ENCODE measurements at regions not wholly inside any gene's neighbourhood (a gene's known extent, or its start where the extent isn't known, plus 50 kb on each side); places are given as distances from the start of the nearest gene placed in this dataset.

DNA sequence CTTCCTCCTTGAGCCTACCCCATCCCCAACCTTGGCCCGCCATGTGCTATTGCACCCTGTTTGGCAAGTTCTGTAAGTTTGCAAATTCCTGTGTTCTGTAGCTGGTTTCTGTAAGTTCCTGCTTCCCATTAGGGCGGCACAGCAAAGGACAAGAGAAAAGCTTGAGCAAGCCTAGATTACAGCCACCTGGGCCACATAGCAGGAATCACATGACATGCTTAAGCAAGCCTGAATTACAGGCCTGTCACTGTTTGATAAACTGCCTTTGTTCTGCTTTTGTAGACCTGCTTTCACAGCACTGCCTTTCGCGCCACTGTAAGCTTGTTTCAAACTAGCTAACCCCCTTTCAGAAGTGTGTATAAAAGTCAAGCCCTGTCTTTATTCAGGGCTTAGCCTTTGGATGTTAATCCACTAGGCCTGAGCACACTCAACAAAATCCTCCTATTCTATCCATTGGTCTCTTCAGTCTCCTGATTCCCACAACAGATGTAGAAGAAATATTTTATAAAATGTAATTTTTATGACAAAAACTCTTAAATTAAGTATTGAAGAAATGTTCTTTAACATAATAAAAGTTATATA lies 906.8 kb upstream of the NDST4 start:
- no peak for DNase-seq (ENCODE audit: extremely low spot score)
- H3K27ac ChIP-seq (replicated peaks in 1 of 4) = no peak overlapping the region
- no peak overlapping the region for H3K4me3 ChIP-seq
- WGBS = 85% methylated on average over 4 of the region's 4 CpGs
- H3K9me3 ChIP-seq = peaks cover 0 to 33% (median 25%) of the 10 kb centered on the region in 4 donors
- no peak for TF ChIP-seq EP300 (IDR thresholded peaks at IDR 0.05)
- no peak for TF ChIP-seq POLR2AphosphoS5 (IDR thresholded peaks at IDR 0.05)
- TF ChIP-seq POLR2A (IDR thresholded peaks at IDR 0.05; ENCODE audit: low read depth) = no peak
- TF ChIP-seq, protein P1, sequence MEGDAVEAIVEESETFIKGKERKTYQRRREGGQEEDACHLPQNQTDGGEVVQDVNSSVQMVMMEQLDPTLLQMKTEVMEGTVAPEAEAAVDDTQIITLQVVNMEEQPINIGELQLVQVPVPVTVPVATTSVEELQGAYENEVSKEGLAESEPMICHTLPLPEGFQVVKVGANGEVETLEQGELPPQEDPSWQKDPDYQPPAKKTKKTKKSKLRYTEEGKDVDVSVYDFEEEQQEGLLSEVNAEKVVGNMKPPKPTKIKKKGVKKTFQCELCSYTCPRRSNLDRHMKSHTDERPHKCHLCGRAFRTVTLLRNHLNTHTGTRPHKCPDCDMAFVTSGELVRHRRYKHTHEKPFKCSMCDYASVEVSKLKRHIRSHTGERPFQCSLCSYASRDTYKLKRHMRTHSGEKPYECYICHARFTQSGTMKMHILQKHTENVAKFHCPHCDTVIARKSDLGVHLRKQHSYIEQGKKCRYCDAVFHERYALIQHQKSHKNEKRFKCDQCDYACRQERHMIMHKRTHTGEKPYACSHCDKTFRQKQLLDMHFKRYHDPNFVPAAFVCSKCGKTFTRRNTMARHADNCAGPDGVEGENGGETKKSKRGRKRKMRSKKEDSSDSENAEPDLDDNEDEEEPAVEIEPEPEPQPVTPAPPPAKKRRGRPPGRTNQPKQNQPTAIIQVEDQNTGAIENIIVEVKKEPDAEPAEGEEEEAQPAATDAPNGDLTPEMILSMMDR (IDR thresholded peaks at IDR 0.05) = no peak
- no peaks in the 10 kb centered on the region for H3K4me1 ChIP-seq
- no peaks in the 10 kb centered on the region for H3K27me3 ChIP-seq
- H3K36me3 ChIP-seq = no peaks in the 10 kb centered on the region
- intact Hi-C loops (cut with DNase I) = no loop called here

GRCh38 chr4:116018831-116019230 lies 905.4 kb upstream of the NDST4 start:
- intact Hi-C loops (cut with DNase I) = no loop called here
- Histone ChIP-seq H3K27ac (replicated peaks in 1 of 4) (no peak overlapping the region), H3K27me3 (no peaks in the 10 kb centered on the region), H3K4me3 (no peak overlapping the region), H3K9me3 (peaks cover 0 to 42% (median 36%) of the 10 kb centered on the region in 4 donors), H3K4me1 (no peaks in the 10 kb centered on the region), H3K36me3 (no peaks in the 10 kb centered on the region)
- TF ChIP-seq EP300 (IDR thresholded peaks at IDR 0.05) (no peak), POLR2A (IDR thresholded peaks at IDR 0.05; ENCODE audit: low read depth) (no peak), POLR2AphosphoS5 (IDR thresholded peaks at IDR 0.05) (no peak)
- TF ChIP-seq, protein P1 (IDR thresholded peaks at IDR 0.05) = no peak
- WGBS = 71% methylated on average over 1 of the region's 3 CpGs
- DNase-seq (ENCODE audit: extremely low spot score) = no peak

- H3K4me3 ChIP-seq = no peak overlapping the region
- 76% methylated on average over 3 of the region's 3 CpGs for WGBS
- no peak for DNase-seq (ENCODE audit: extremely low spot score)
- TF ChIP-seq, protein P1 (IDR thresholded peaks at IDR 0.05) = no peak
- TF ChIP-seq POLR2A (IDR thresholded peaks at IDR 0.05; ENCODE audit: low read depth) (no peak), EP300 (IDR thresholded peaks at IDR 0.05) (no peak), POLR2AphosphoS5 (IDR thresholded peaks at IDR 0.05) (no peak)
- intact Hi-C loops (cut with DNase I) = no loop called here
- H3K4me1 ChIP-seq = no peaks in the 10 kb centered on the region
- H3K27me3 ChIP-seq = no peaks in the 10 kb centered on the region
- H3K9me3 ChIP-seq = peaks cover 0 to 42% (median 38%) of the 10 kb centered on the region in 4 donors
- H3K27ac ChIP-seq (replicated peaks in 1 of 4) = no peak overlapping the region
- H3K36me3 ChIP-seq = no peaks in the 10 kb centered on the region
Measured at GRCh38 chr4:116016201-116016600, 902.8 kb upstream of the NDST4 start.

GRCh38 chr4:116015549-116015948 lies 902.1 kb upstream of the NDST4 start:
- WGBS = 84% methylated on average over 5 of the region's 5 CpGs
- TF ChIP-seq POLR2AphosphoS5 (IDR thresholded peaks at IDR 0.05) (no peak), EP300 (IDR thresholded peaks at IDR 0.05) (no peak), POLR2A (IDR thresholded peaks at IDR 0.05; ENCODE audit: low read depth) (no peak)
- TF ChIP-seq, protein P1 (IDR thresholded peaks at IDR 0.05) = no peak
- Histone ChIP-seq H3K4me1 (no peaks in the 10 kb centered on the region), H3K27ac (replicated peaks in 1 of 4) (no peak overlapping the region), H3K9me3 (peaks cover 0 to 42% (median 38%) of the 10 kb centered on the region in 4 donors), H3K36me3 (no peaks in the 10 kb centered on the region), H3K27me3 (no peaks in the 10 kb centered on the region), H3K4me3 (no peak overlapping the region)
- intact Hi-C loops (cut with DNase I) = no loop called here
- no peak for DNase-seq (ENCODE audit: extremely low spot score)

- no peak for DNase-seq (ENCODE audit: extremely low spot score)
- H3K27ac ChIP-seq (replicated peaks in 1 of 4) = no peak overlapping the region
- no peak overlapping the region for H3K4me3 ChIP-seq
- TF ChIP-seq POLR2AphosphoS5 (IDR thresholded peaks at IDR 0.05) = no peak
- no peaks in the 10 kb centered on the region for H3K27me3 ChIP-seq
- peaks cover 0 to 39% (median 35%) of the 10 kb centered on the region in 4 donors for H3K9me3 ChIP-seq
- intact Hi-C loops (cut with DNase I) = no loop called here
- H3K36me3 ChIP-seq = no peaks in the 10 kb centered on the region
- no peaks in the 10 kb centered on the region for H3K4me1 ChIP-seq
- 70% methylated on average over 1 of the region's 1 CpG for WGBS
Measured at GRCh38 chr4:116015062-116015461, 901.6 kb upstream of the NDST4 start.

Measured in esophagus muscularis mucosa (tissue), 4 donors.